Neuronal stem cell (in vitro differentiated cells): ENCODE measurements at regions not wholly inside any gene's neighbourhood (a gene's known extent, or its start where the extent isn't known, plus 50 kb on each side); places are given as distances from the start of the nearest gene placed in this dataset.

Experiments
- DNase-seq: peaks from one replicate; pipeline ENCODE4 v3.0.0-alpha.2; 2013; ENCODE audit warnings: low spot score
- H2AFZ ChIP-seq: one replicate; pipeline ENCODE4 v1.6.1; 2013; ENCODE audit warnings: mild to moderate bottlenecking, low read length, inconsistent platforms
- H2AK5ac ChIP-seq: 2 replicates; pipeline ENCODE4 v1.6.1; 2013; ENCODE audit warnings: low read depth, mild to moderate bottlenecking, inconsistent platforms, low read length, moderate library complexity, mixed read lengths
- H2BK120ac ChIP-seq: 2 replicates; pipeline ENCODE4 v1.6.1; 2013; ENCODE audit warnings: low read depth, mild to moderate bottlenecking, inconsistent platforms, low read length, moderate library complexity, mixed read lengths
- H2BK12ac ChIP-seq: one replicate; pipeline ENCODE4 v1.6.1; 2013; ENCODE audit warnings: low read length, inconsistent platforms
- H2BK15ac ChIP-seq: 2 replicates; pipeline ENCODE4 v1.6.1; 2013; ENCODE audit warnings: mild to moderate bottlenecking, low read length, inconsistent platforms, mixed read lengths
- H2BK5ac ChIP-seq: one replicate; pipeline ENCODE4 v1.6.1; 2013; ENCODE audit warnings: inconsistent platforms, mild to moderate bottlenecking, low read length, moderate library complexity
- H3K14ac ChIP-seq: one replicate; pipeline ENCODE4 v1.6.1; 2013; ENCODE audit warnings: low read length, inconsistent platforms
- H3K18ac ChIP-seq: 2 replicates; pipeline ENCODE4 v1.6.1; 2013; ENCODE audit warnings: low read length, inconsistent platforms
- H3K23ac ChIP-seq: 2 replicates; pipeline ENCODE4 v1.6.1; 2013; ENCODE audit warnings: low read depth, mild to moderate bottlenecking, mixed read lengths, low read length, inconsistent platforms; ENCODE audit not compliant: poor library complexity
- H3K27ac ChIP-seq: replicated peaks from 3 replicates; pipeline ENCODE4 v1.5.1; 2013; ENCODE audit warnings: low read length, inconsistent platforms
- H3K27me3 ChIP-seq, 3 experiments: 2 replicates each; pipeline ENCODE4 v1.6.1; 2013; ENCODE audit warnings: low read length in 3 of 3, mild to moderate bottlenecking in 2 of 3, inconsistent platforms in 1 of 3, low read depth in 1 of 3, mixed read lengths in 1 of 3, moderate library complexity in 1 of 3; ENCODE audit not compliant: control insufficient read depth in 3 of 3, insufficient read depth in 3 of 3
- H3K36me3 ChIP-seq, 2 donors: replicated peaks in 1 of 2; 2 replicates each; pipeline ENCODE4 v1.6.1; 2013; ENCODE audit warnings: low read length in 2 of 2; ENCODE audit not compliant: control insufficient read depth in 2 of 2, insufficient read depth in 2 of 2
- H3K4ac ChIP-seq: 2 replicates; pipeline ENCODE4 v1.6.1; 2013; ENCODE audit warnings: inconsistent platforms, mild to moderate bottlenecking, low read length, moderate library complexity
- H3K4me1 ChIP-seq, 2 donors: 1 replicate in 1 of 2; 2 replicates in 1 of 2; pipeline ENCODE4 v1.6.1; 2013; ENCODE audit warnings: low read length in 2 of 2, low read depth in 1 of 2; ENCODE audit not compliant: control insufficient read depth in 2 of 2, insufficient read depth in 1 of 2
- H3K4me2 ChIP-seq: one replicate; pipeline ENCODE4 v1.6.1; 2013; ENCODE audit warnings: mild to moderate bottlenecking, low read length, inconsistent platforms; ENCODE audit not compliant: insufficient read depth, poor library complexity, severe bottlenecking
- H3K4me3 ChIP-seq, 2 donors: 2 replicates each; pipeline ENCODE4 v1.5.1; 2013; ENCODE audit warnings: low read length in 2 of 2, mild to moderate bottlenecking in 2 of 2, inconsistent platforms in 1 of 2, moderate library complexity in 1 of 2
- H3K79me1 ChIP-seq: one replicate; pipeline ENCODE4 v1.6.1; 2013; ENCODE audit warnings: low read depth, mild to moderate bottlenecking, inconsistent platforms, low read length, moderate library complexity
- H3K9ac ChIP-seq: one replicate; pipeline ENCODE4 v1.6.1; 2013; ENCODE audit warnings: mild to moderate bottlenecking, low read depth, low read length, inconsistent platforms; ENCODE audit not compliant: poor library complexity
- H3K9me3 ChIP-seq, 2 donors: replicated peaks in 1 of 2; 2 replicates each; pipeline versions ENCODE3 to v1.6.1; 2013; ENCODE audit warnings: low read length in 2 of 2, mild to moderate bottlenecking in 2 of 2, inconsistent platforms in 1 of 2, low read depth in 1 of 2, mixed read lengths in 1 of 2, moderate library complexity in 1 of 2; ENCODE audit not compliant: control insufficient read depth in 2 of 2, insufficient read depth in 1 of 2
- H4K8ac ChIP-seq: one replicate; pipeline ENCODE4 v1.6.1; 2013; ENCODE audit warnings: low read depth, mild to moderate bottlenecking, inconsistent platforms, low read length, moderate library complexity
- H4K91ac ChIP-seq: one replicate; pipeline ENCODE4 v1.6.1; 2013; ENCODE audit warnings: low read length, low read depth, mild to moderate bottlenecking, inconsistent platforms; ENCODE audit not compliant: poor library complexity
- WGBS, 2 donors: extraction: QIAGEN DNeasy Blood & Tissue Kit; methylation state at CpG; one replicate each; pipeline ENCODE4 v1.1.7; 2013; ENCODE audit warnings: missing lambda C conversion rate in 2 of 2, mixed read lengths in 1 of 2; ENCODE audit not compliant: insufficient read length in 2 of 2, insufficient replicate concordance in 1 of 2; ENCODE audit errors: extremely low coverage in 2 of 2; 5-methylcytosine and 5-hydroxymethylcytosine counted together

DNA sequence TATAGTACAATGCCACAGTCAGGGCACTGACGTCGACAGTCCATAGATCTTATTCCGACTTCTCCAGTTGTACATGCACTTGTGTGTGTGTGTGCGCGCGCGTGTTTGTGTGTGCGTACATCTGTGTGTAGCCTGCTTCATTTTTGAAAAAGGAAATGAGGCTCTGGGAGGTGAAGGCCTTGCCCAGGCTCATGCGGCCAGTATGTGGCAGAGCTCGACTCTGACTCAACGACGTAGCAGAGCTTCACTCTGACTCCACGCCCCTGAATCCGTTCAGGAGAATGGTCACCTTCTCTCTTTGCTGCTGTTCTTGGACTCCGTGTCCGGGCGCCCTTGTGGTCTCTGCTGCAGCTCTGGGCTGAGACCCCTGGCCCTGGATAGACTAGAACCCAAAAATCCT is 81.6 kb upstream of the CIBAR2 start:
- Histone ChIP-seq H2AK5ac (no peak overlapping the region), H2BK12ac (no peak overlapping the region), H3K36me3 (no peaks in the 10 kb centered on the region), H3K27me3 (no peaks in the 10 kb centered on the region), H3K18ac (no peak overlapping the region), H2BK15ac (no peak overlapping the region), H3K27ac (no peak overlapping the region), H3K4me1 (peaks cover 0 to 41% of the 10 kb centered on the region in 2 donors), H2AFZ (no peak overlapping the region), H4K91ac (no peak overlapping the region), H3K23ac (no peak overlapping the region), H3K4ac (no peak overlapping the region), H3K14ac (no peak overlapping the region), H3K9me3 (peaks cover 0 to 5% of the 10 kb centered on the region in 2 donors), H2BK120ac (no peak overlapping the region), H3K79me1 (no peaks in the 10 kb centered on the region), H3K4me2 (no peak overlapping the region), H2BK5ac (no peak overlapping the region), H4K8ac (no peak overlapping the region), H3K4me3 (no peak overlapping the region), H3K9ac (no peak overlapping the region)
- no peak for DNase-seq
- WGBS, 2 donors, result no CpG with 5 or more reads among the region's 17 CpGs

DNA sequence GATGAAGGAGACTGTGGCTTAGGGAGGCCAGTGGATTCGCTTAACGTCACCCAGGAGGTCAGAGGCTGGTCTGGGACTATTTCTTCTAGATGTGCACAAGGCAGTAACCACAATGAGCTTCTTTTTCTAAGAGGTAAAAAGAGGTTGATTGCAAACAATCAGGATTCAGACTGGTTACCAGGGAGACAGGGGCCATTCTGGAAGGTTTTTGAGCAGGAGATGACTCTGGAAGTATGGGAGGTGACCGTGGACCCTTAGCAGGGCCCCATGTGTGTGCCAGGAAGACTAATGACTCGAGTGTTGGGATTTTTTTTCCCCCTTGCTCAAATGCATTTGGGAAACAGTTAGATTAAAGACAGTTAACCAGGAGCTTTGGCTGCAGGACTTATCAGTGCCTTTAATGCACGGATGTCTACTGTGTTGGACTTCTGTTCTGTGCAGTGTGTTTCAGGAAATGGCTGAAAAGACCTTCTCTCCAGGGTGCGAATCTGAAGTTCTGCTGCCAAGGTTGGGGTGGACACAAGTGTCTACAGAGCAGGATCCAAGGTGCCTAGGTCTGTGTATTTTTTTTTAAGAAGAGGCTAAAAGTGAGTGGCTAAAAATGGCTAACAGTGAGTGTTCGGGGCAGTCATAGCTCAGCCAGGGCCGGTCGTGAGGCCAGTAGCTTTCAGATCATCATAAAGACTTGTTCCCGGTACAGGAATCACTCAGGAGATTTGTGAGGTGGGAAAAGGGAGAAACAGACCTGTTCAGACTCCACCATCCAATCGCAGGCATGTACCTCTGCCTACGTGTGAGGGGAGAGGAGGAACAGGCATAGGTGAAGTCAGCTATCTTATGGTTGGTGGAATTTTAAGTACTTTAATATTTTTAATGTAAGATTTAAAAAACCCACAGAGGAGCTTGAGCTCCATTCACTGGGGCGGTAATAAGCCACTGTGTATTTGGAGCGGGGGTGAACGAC is 82.3 kb upstream of the CIBAR2 start:
- peaks cover 0 to 38% of the 10 kb centered on the region in 2 donors for H3K4me1 ChIP-seq
- no peak for DNase-seq
- no CpG with 5 or more reads among the region's 15 CpGs for whole genome bisulfite sequencing, 2 donors

DNA sequence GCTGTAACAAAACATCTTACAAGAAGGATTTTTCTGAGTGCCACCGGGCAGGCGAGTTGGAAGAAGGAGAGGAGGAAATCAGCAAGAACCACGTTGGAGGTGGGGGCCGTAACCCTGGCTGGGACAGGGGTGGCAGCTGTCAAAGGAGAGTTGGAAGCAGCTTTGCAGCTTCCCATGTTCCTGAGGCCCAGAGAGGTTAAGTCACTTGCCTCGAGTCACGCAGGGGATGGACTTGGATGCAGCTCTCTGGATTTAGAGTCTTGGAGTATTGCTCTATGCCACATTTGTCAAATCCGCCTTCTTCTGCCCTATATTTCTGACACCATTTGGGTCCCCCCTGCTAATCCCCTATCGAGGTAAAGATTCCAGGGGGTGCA is 83.0 kb upstream of the CIBAR2 start:
- Histone ChIP-seq H3K9me3 (no peaks in the 10 kb centered on the region), H3K23ac (no peak overlapping the region), H3K18ac (no peak overlapping the region), H3K4me3 (no peak overlapping the region), H3K4me2 (no peak overlapping the region), H3K14ac (no peak overlapping the region), H4K8ac (no peak overlapping the region), H2BK5ac (no peak overlapping the region), H3K27ac (no peak overlapping the region), H3K36me3 (no peaks in the 10 kb centered on the region), H3K9ac (no peak overlapping the region), H3K4me1 (peaks cover 0 to 38% of the 10 kb centered on the region in 2 donors), H2BK12ac (no peak overlapping the region), H2BK15ac (no peak overlapping the region), H3K27me3 (no peaks in the 10 kb centered on the region), H3K79me1 (no peaks in the 10 kb centered on the region), H2AK5ac (no peak overlapping the region), H3K4ac (no peak overlapping the region), H4K91ac (no peak overlapping the region), H2AFZ (no peak overlapping the region), H2BK120ac (no peak overlapping the region)
- no peak for DNase-seq
- WGBS, 2 donors, result no CpG with 5 or more reads among the region's 8 CpGs

More for the DNA sequence above, 82.3 kb upstream of the CIBAR2 start:
- H3K79me1 ChIP-seq, result no peaks in the 10 kb centered on the region
- H4K8ac ChIP-seq, result no peak overlapping the region
- no peak overlapping the region for H3K18ac ChIP-seq
- H3K27ac ChIP-seq, result no peak overlapping the region
- no peak overlapping the region for H2AK5ac ChIP-seq
- no peak overlapping the region for H2BK5ac ChIP-seq
- no peak overlapping the region for H3K9ac ChIP-seq
- no peak overlapping the region for H3K4me3 ChIP-seq
- no peaks in the 10 kb centered on the region for H3K36me3 ChIP-seq
- no peak overlapping the region for H2BK15ac ChIP-seq
- no peak overlapping the region for H4K91ac ChIP-seq
- no peak overlapping the region for H2BK120ac ChIP-seq
- no peak overlapping the region for H3K14ac ChIP-seq
- no peak overlapping the region for H3K4ac ChIP-seq
- H2AFZ ChIP-seq, result no peak overlapping the region
- no peak overlapping the region for H3K23ac ChIP-seq
- H2BK12ac ChIP-seq, result no peak overlapping the region
- H3K4me2 ChIP-seq, result no peak overlapping the region
- peaks cover 0 to 5% of the 10 kb centered on the region in 2 donors for H3K9me3 ChIP-seq
- H3K27me3 ChIP-seq, result no peaks in the 10 kb centered on the region

DNA sequence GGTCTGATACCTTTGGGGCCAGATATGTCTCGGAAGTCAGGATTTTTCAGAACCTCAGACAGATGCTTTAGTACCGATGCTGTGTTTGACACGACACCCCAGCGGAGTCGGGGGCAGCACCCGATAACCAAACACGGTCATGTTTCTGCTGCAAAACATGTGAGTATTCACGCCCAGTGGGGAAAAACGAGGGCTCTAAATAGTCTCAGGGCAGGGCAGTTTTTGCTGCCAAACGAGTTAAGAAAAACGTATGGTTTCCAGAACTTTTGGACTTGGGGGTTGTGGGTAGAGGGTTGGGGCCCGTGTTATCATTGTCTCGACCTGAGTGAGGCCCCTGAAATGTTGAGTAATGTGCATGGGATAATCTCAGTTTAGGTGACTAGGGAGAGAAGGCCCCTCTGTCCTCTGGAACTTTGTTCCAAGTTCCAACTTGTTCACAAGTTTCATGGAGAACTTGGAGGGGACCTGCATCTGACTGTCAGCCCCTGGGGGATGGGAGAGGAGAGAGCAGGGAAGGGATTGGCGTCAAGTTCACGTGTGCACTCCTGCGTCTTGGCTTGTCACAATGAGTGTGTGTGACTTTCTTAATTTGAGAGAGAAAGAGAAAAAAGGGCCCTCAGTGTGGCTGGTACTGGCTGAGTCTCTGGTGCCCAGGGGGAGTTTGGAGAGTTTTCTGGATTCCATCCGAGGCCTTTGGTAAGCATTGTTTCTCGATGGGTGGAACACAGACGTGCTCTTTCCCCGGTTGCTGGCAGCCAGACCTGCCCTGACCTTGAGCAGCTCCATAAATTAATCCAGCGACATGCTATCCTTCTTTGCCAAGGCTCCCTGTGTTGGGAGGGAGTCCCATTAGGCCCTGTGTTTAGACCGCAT is 83.9 kb upstream of the CIBAR2 start:
- no CpG with 5 or more reads among the region's 22 CpGs for WGBS, 2 donors
- Histone ChIP-seq H2BK5ac (no peak overlapping the region), H3K9ac (no peak overlapping the region), H3K9me3 (no peaks in the 10 kb centered on the region), H2BK12ac (no peak overlapping the region), H2AFZ (no peak overlapping the region), H4K91ac (no peak overlapping the region), H3K36me3 (no peaks in the 10 kb centered on the region), H4K8ac (no peak overlapping the region), H2AK5ac (no peak overlapping the region), H3K23ac (no peak overlapping the region), H3K4me3 (no peak overlapping the region), H3K79me1 (no peaks in the 10 kb centered on the region), H3K4ac (no peak overlapping the region), H3K14ac (no peak overlapping the region), H3K27me3 (no peaks in the 10 kb centered on the region), H2BK15ac (no peak overlapping the region), H3K27ac (no peak overlapping the region), H2BK120ac (no peak overlapping the region), H3K4me1 (peaks cover 2 to 43% of the 10 kb centered on the region in 2 donors), H3K18ac (no peak overlapping the region), H3K4me2 (no peak overlapping the region)
- DNase-seq, result no peak
